Panc1 (cell line): ENCODE measurements at regions not wholly inside any gene's neighbourhood (a gene's known extent, or its start where the extent isn't known, plus 50 kb on each side); places are given as distances from the start of the nearest gene placed in this dataset.

Experiments
- CTCF ChIP-seq: fragments of 450-650 bp; IDR thresholded peaks from 2 replicates; pipeline ENCODE4 v1.5.1; 2017; ENCODE audit warnings: mild to moderate bottlenecking
- POLR2AphosphoS5 ChIP-seq: IDR thresholded peaks from 2 replicates; pipeline ENCODE4 v1.6.1; 2012; ENCODE audit warnings: mild to moderate bottlenecking, low read depth, low read length, moderate library complexity
- REST ChIP-seq, 2 experiments: IDR thresholded peaks; 2 replicates each; pipeline ENCODE4 v1.6.1; 2011 to 2012; ENCODE audit warnings: low read depth in 2 of 2, control low read depth in 1 of 2, low read length in 1 of 2, mild to moderate bottlenecking in 1 of 2, moderate library complexity in 1 of 2; ENCODE audit not compliant: insufficient read depth in 1 of 2
- SIN3A ChIP-seq: IDR thresholded peaks from 2 replicates; pipeline ENCODE4 v1.6.1; 2012; ENCODE audit warnings: low read depth, mild to moderate bottlenecking, low read length, moderate library complexity, borderline replicate concordance; ENCODE audit not compliant: insufficient read depth

- TF ChIP-seq CTCF, result no peak
- no peak for TF ChIP-seq POLR2AphosphoS5
- TF ChIP-seq SIN3A, result no peak
- TF ChIP-seq REST (IDR thresholded peaks at IDR 0.05; ENCODE audit: insufficient read depth in 1 of 2, low read depth in 2 of 2, low read length in 1 of 2), result no peak
Observed at GRCh38 chr4:46586566-46586965, 196.6 kb upstream of the GABRA2 start.
